ENCODE measurements at regions not wholly inside any gene's neighbourhood (a gene's known extent, or its start where the extent isn't known, plus 50 kb on each side); places are given as distances from the start of the nearest gene placed in this dataset.

GRCh38 chr4:123229286-123229685 lies 167.3 kb upstream of the SPRY1 start:
- TF ChIP-seq, protein P1, sequence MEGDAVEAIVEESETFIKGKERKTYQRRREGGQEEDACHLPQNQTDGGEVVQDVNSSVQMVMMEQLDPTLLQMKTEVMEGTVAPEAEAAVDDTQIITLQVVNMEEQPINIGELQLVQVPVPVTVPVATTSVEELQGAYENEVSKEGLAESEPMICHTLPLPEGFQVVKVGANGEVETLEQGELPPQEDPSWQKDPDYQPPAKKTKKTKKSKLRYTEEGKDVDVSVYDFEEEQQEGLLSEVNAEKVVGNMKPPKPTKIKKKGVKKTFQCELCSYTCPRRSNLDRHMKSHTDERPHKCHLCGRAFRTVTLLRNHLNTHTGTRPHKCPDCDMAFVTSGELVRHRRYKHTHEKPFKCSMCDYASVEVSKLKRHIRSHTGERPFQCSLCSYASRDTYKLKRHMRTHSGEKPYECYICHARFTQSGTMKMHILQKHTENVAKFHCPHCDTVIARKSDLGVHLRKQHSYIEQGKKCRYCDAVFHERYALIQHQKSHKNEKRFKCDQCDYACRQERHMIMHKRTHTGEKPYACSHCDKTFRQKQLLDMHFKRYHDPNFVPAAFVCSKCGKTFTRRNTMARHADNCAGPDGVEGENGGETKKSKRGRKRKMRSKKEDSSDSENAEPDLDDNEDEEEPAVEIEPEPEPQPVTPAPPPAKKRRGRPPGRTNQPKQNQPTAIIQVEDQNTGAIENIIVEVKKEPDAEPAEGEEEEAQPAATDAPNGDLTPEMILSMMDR (IDR thresholded peaks at IDR 0.05; ENCODE audit: low read depth, low read length), result no peak
- peak in 1 of 2 donors; percentile 30 for DNase-seq (ENCODE audit: low read depth in 1 of 2, low spot score in 1 of 2)
- peaks cover 12% of the 10 kb centered on the region for H3K4me1 ChIP-seq (ENCODE audit: low read depth)
- no peak overlapping the region for H3K27ac ChIP-seq
- no peaks in the 10 kb centered on the region for H3K9me3 ChIP-seq (ENCODE audit: low read depth)
- H3K27me3 ChIP-seq, result no peaks in the 10 kb centered on the region
- no peak overlapping the region for H3K4me3 ChIP-seq
- H3K36me3 ChIP-seq, result no peaks in the 10 kb centered on the region

- TF ChIP-seq, protein P1 (IDR thresholded peaks at IDR 0.05; ENCODE audit: low read depth, low read length), result no peak
- H3K36me3 ChIP-seq, result no peaks in the 10 kb centered on the region
- H3K4me3 ChIP-seq, result no peak overlapping the region
- DNase-seq (ENCODE audit: low read depth in 1 of 2, low spot score in 1 of 2), result peak in 1 of 2 donors; percentile 61
- no peak overlapping the region for H3K27ac ChIP-seq
- H3K9me3 ChIP-seq (ENCODE audit: low read depth), result no peaks in the 10 kb centered on the region
- H3K27me3 ChIP-seq, result no peaks in the 10 kb centered on the region
- peaks cover 16% of the 10 kb centered on the region for H3K4me1 ChIP-seq (ENCODE audit: low read depth)
Measured at GRCh38 chr4:123230061-123230460, 166.5 kb upstream of the SPRY1 start.

DNA sequence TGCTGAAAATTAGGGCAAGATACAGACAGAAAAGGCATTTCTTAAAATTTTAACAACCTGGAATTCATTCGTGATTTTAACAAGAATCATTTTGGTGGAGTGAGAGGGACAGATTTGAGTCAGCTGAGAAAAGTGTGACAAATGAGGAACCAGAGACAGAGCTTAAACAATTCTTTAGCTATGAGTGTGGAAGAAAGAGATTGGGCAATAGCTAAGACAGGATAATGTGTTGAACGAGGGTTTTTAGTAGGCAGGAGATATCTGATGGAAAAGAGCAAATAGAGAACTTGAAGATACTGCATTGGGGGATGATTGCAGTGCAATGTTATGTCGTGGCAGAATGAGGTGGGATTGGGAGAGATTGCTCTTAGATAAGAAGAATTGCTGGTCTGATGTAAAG lies 164.2 kb upstream of the SPRY1 start:
- H3K4me1 ChIP-seq (ENCODE audit: low read depth), result peaks cover 24% of the 10 kb centered on the region
- H3K36me3 ChIP-seq, result no peaks in the 10 kb centered on the region
- H3K27me3 ChIP-seq, result no peaks in the 10 kb centered on the region
- H3K4me3 ChIP-seq, result no peak overlapping the region
- TF ChIP-seq, protein P1 (IDR thresholded peaks at IDR 0.05; ENCODE audit: low read depth, low read length), result no peak
- no peaks in the 10 kb centered on the region for H3K9me3 ChIP-seq (ENCODE audit: low read depth)
- no peak overlapping the region for H3K27ac ChIP-seq
- DNase-seq (ENCODE audit: low read depth in 1 of 2, low spot score in 1 of 2), result peak in 1 of 2 donors; percentile 54

DNA sequence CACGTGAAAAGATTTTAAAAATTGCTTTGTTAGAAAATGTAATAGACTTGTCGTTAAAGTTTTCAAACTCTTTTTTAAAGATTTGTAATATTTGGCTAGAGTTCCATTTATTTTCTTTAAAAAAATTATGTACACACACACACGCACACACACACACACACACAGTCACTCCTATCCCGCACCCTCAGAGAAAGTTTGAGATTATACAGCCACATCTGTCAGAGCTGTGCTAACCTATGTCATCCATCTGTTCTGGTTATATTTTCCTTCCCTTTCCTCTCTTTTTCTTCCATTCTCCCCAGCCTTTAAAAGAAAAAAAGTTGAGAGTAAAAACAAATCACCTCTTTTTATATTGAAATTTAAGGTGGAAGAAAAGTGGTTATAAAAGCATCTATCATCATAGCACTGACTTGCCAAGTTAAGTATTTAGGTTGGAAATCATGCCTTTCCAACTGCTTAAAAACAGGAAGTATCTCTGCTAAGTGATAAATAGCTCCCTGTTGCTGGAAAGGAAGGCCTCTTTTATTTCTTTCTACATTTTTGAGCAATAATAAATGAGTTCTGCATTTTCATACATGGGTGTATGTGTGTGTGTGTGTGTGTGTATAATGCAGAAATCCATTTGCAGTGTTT lies 163.3 kb upstream of the SPRY1 start:
- no peak overlapping the region for H3K4me3 ChIP-seq
- no peaks in the 10 kb centered on the region for H3K36me3 ChIP-seq
- TF ChIP-seq, protein P1 (IDR thresholded peaks at IDR 0.05; ENCODE audit: low read depth, low read length), result no peak
- no peaks in the 10 kb centered on the region for H3K27me3 ChIP-seq
- H3K4me1 ChIP-seq (ENCODE audit: low read depth), result peaks cover 24% of the 10 kb centered on the region
- peak in 1 of 2 donors; percentile 40 for DNase-seq (ENCODE audit: low read depth in 1 of 2, low spot score in 1 of 2)
- no peaks in the 10 kb centered on the region for H3K9me3 ChIP-seq (ENCODE audit: low read depth)
- peak overlapping the region; percentile 9 for H3K27ac ChIP-seq

GRCh38 chr4:123234955-123235354 lies 161.6 kb upstream of the SPRY1 start:
- Histone ChIP-seq H3K9me3 (ENCODE audit: low read depth) (no peaks in the 10 kb centered on the region), H3K36me3 (no peaks in the 10 kb centered on the region), H3K27ac (peak overlapping the region; percentile 37), H3K4me1 (ENCODE audit: low read depth) (peaks cover 24% of the 10 kb centered on the region), H3K27me3 (no peaks in the 10 kb centered on the region), H3K4me3 (no peak overlapping the region)
- TF ChIP-seq, protein P1 (IDR thresholded peaks at IDR 0.05; ENCODE audit: low read depth, low read length), result no peak
- DNase-seq (ENCODE audit: low read depth in 1 of 2, low spot score in 1 of 2), result no peak

All from cardiac muscle cell (in vitro differentiated cells and primary cell).